HCT116 (cell line): ENCODE measurements at regions not wholly inside any gene's neighbourhood (a gene's known extent, or its start where the extent isn't known, plus 50 kb on each side); places are given as distances from the start of the nearest gene placed in this dataset.

Source experiments
- ATAC-seq: fragments of 200-7000 bp; cut with Tn5 transposase; 2 replicates; pipeline ENCODE4 v1.9.1; 2020; ENCODE audit warnings: mild to moderate bottlenecking, moderate library complexity
- BruUV-seq: library from RNA; stranded (reverse); fragments of 400-500 nt; replicated peaks from 2 replicates; lab custom pipeline; 2021; lab: Mats Ljungman, UMichigan
- CTCF ChIA-PET: fragments of 300-600 bp; sonication (Branson Sonifier 250); formaldehyde crosslinking; loops from one replicate; lab custom pipeline; 2021; ENCODE audit warnings: antibody characterized with exemption; lab: Charles Lee
- POLR2A ChIA-PET: fragments of 300-600, 350-600 bp; sonication (Branson Sonifier 250); formaldehyde crosslinking; loops from one replicate; lab custom pipeline; 2021; ENCODE audit warnings: antibody characterized with exemption; lab: Charles Lee
- RAD21 ChIA-PET, 2 experiments: fragments of 300-600 bp; sonication (Branson Sonifier 250); formaldehyde crosslinking; loops; one replicate each; lab custom pipeline; 2023; ENCODE audit warnings: low total read pairs in 2 of 2; ENCODE audit not compliant: uncharacterized antibody in 2 of 2, unreplicated experiment in 2 of 2, low non-redundant PET in 1 of 2; lab: Charles Lee
- DNase-seq: peaks from one replicate; pipeline ENCODE4 v3.0.0-alpha.2; 2010; ENCODE audit warnings: low read depth, low spot score
- H2AFZ ChIP-seq: fragments of 200-600 bp; shearing (Covaris generic), sonication (generic); 2 replicates; pipeline ENCODE4 v1.6.1; 2017; ENCODE audit warnings: low read depth, mixed run types, mixed read lengths, antibody characterized with exemption, low read length; ENCODE audit not compliant: poor library complexity, severe bottlenecking
- H3K27ac ChIP-seq: 2 replicates; pipeline ENCODE4 v1.5.1; 2012; ENCODE audit warnings: low read depth, low read length
- H3K27me3 ChIP-seq: fragments of 200-600 bp; sonication (generic); 2 replicates; pipeline ENCODE4 v1.6.1; 2016; ENCODE audit warnings: mixed run types, low read length, mixed read lengths; ENCODE audit not compliant: insufficient read depth
- H3K36me3 ChIP-seq, 2 experiments: fragments of 200-500 bp in 1 of 2; fragments of 200-600 bp in 1 of 2; sonication (Bioruptor generic) in 1 of 2; sonication (generic) in 1 of 2; 2 replicates each; pipeline versions ENCODE4 v1.5.1 to v1.6.1; 2014 to 2016; ENCODE audit warnings: low read length in 2 of 2, inconsistent platforms in 1 of 2, mixed read lengths in 1 of 2, mixed run types in 1 of 2; ENCODE audit not compliant: insufficient read depth in 2 of 2, control insufficient read depth in 1 of 2
- H3K4me1 ChIP-seq, 2 experiments: fragments of 200-600 bp in 1 of 2; sonication (generic) in 1 of 2; 2 replicates each; pipeline versions ENCODE4 v1.5.1 to v1.6.1; 2012 to 2017; ENCODE audit warnings: low read length in 2 of 2, inconsistent platforms in 1 of 2, mild to moderate bottlenecking in 1 of 2, mixed read lengths in 1 of 2, mixed run types in 1 of 2, moderate library complexity in 1 of 2; ENCODE audit not compliant: insufficient read depth in 2 of 2, control insufficient read depth in 1 of 2
- H3K4me2 ChIP-seq: fragments of 200-600 bp; sonication (generic); 2 replicates; pipeline ENCODE4 v1.6.1; 2017; ENCODE audit warnings: mixed run types, low read length, mixed read lengths
- H3K4me3 ChIP-seq, 2 experiments: fragments of 200-600 bp in 1 of 2; sonication (generic) in 1 of 2; replicated peaks in 1 of 2; 2 replicates each; pipeline ENCODE4 v1.5.1; 2011 to 2016; ENCODE audit warnings: low read length in 2 of 2, control low read depth in 1 of 2, low read depth in 1 of 2, mild to moderate bottlenecking in 1 of 2, mixed read lengths in 1 of 2, mixed run types in 1 of 2
- H3K79me2 ChIP-seq: fragments of 200-600 bp; sonication (generic); 2 replicates; pipeline ENCODE4 v1.6.1; 2017; ENCODE audit warnings: mild to moderate bottlenecking, mixed run types, low read length, moderate library complexity, mixed read lengths; ENCODE audit not compliant: insufficient read depth
- H3K9ac ChIP-seq: fragments of 200-600 bp; sonication (generic); 2 replicates; pipeline ENCODE4 v1.6.1; 2016; ENCODE audit warnings: low read length, mixed read lengths
- H3K9me2 ChIP-seq: fragments of 200-600 bp; sonication (generic), shearing (Covaris generic); 2 replicates; pipeline ENCODE4 v1.6.1; 2017; ENCODE audit warnings: mixed run types, mild to moderate bottlenecking, moderate library complexity; ENCODE audit not compliant: insufficient read depth
- H3K9me3 ChIP-seq, 2 experiments: fragments of 200-500 bp in 1 of 2; fragments of 200-600 bp in 1 of 2; sonication (Bioruptor generic) in 1 of 2; sonication (generic) in 1 of 2; 2 replicates each; pipeline ENCODE4 v1.6.1; 2014 to 2017; ENCODE audit warnings: low read length in 2 of 2, mixed read lengths in 2 of 2, inconsistent platforms in 1 of 2, low read depth in 1 of 2, mild to moderate bottlenecking in 1 of 2, mixed run types in 1 of 2, moderate library complexity in 1 of 2; ENCODE audit not compliant: control insufficient read depth in 1 of 2, insufficient read depth in 1 of 2
- H4K20me1 ChIP-seq: fragments of 200-600 bp; sonication (generic), shearing (Covaris generic); 2 replicates; pipeline ENCODE4 v1.6.1; 2017; ENCODE audit warnings: mixed run types, mild to moderate bottlenecking, moderate library complexity; ENCODE audit not compliant: insufficient read depth
- ATF3 ChIP-seq: IDR thresholded peaks from 2 replicates; pipeline ENCODE4 v1.6.1; 2012
- CBX3 ChIP-seq: IDR thresholded peaks from 2 replicates; pipeline ENCODE4 v1.6.1; 2012; ENCODE audit warnings: low read depth
- CEBPB ChIP-seq: IDR thresholded peaks from 2 replicates; pipeline ENCODE4 v1.6.1; 2012; ENCODE audit warnings: low read depth
- CTCF ChIP-seq, 3 experiments: fragments of 200-600 bp in 1 of 3; sonication (generic) in 1 of 3; IDR thresholded peaks in 2 of 3; conservative IDR thresholded peaks in 1 of 3; 2 replicates each; pipeline ENCODE4 v1.5.1; 2012 to 2017; ENCODE audit warnings: low read depth in 2 of 3, low read length in 2 of 3, antibody characterized with exemption in 1 of 3, borderline replicate concordance in 1 of 3, control low read depth in 1 of 3, mild to moderate bottlenecking in 1 of 3, mixed read lengths in 1 of 3, mixed run types in 1 of 3, moderate library complexity in 1 of 3; ENCODE audit not compliant: insufficient read depth in 1 of 3
- ELF1 ChIP-seq: IDR thresholded peaks from 2 replicates; pipeline ENCODE4 v1.6.1; 2012; ENCODE audit warnings: low read depth, borderline replicate concordance
- EZH2 ChIP-seq: fragments of 200-600 bp; sonication (generic); IDR thresholded peaks from 2 replicates; pipeline ENCODE4 v1.6.1; 2017; ENCODE audit warnings: antibody characterized with exemption, mixed run types
- FOSL1 ChIP-seq: IDR thresholded peaks from 2 replicates; pipeline ENCODE4 v1.6.1; 2012; ENCODE audit warnings: low read depth
- JUND ChIP-seq: IDR thresholded peaks from 2 replicates; pipeline ENCODE4 v1.6.1; 2012
- MAX ChIP-seq: IDR thresholded peaks from 2 replicates; pipeline ENCODE4 v1.6.1; 2012
- POLR2A ChIP-seq: IDR thresholded peaks from 2 replicates; pipeline ENCODE4 v1.7.0; 2011; ENCODE audit warnings: borderline replicate concordance; ENCODE audit not compliant: insufficient read depth, insufficient read length; ENCODE audit errors: extremely low read depth
- POLR2AphosphoS5 ChIP-seq: IDR thresholded peaks from 2 replicates; pipeline ENCODE4 v1.6.1; 2011; ENCODE audit warnings: mild to moderate bottlenecking, low read depth, low read length, moderate library complexity
- RAD21 ChIP-seq: IDR thresholded peaks from 2 replicates; pipeline ENCODE4 v1.6.1; 2012; ENCODE audit warnings: low read depth, mild to moderate bottlenecking
- REST ChIP-seq: IDR thresholded peaks from 2 replicates; pipeline ENCODE4 v1.6.1; 2012; ENCODE audit warnings: low read depth
- SP1 ChIP-seq: IDR thresholded peaks from 2 replicates; pipeline ENCODE4 v1.6.1; 2012; ENCODE audit warnings: low read depth
- SRF ChIP-seq: IDR thresholded peaks from 2 replicates; pipeline ENCODE4 v1.6.1; 2012; ENCODE audit warnings: low read depth
- YY1 ChIP-seq: IDR thresholded peaks from 2 replicates; pipeline ENCODE4 v1.6.1; 2011; ENCODE audit warnings: low read length, low read depth, moderate library complexity, mild to moderate bottlenecking; ENCODE audit not compliant: insufficient replicate concordance; ENCODE audit errors: extremely low read depth
- ZBTB33 ChIP-seq: IDR thresholded peaks from 2 replicates; pipeline ENCODE4 v1.6.1; 2011; ENCODE audit warnings: mild to moderate bottlenecking, low read length, moderate library complexity; ENCODE audit not compliant: insufficient replicate concordance; ENCODE audit errors: extremely low read depth
- ZFX ChIP-seq: fragments of 450-650 bp; IDR thresholded peaks from 2 replicates; pipeline ENCODE4 v1.6.1; 2017
- ZNF274 ChIP-seq: fragments of 200-500 bp; sonication (Bioruptor generic); IDR thresholded peaks from 2 replicates; pipeline ENCODE4 v1.6.1; 2014; ENCODE audit warnings: mild to moderate bottlenecking, low read depth, low read length, inconsistent platforms
- intact Hi-C: fragments of 100-400 bp; cut with micrococcal nuclease; formaldehyde crosslinking; loops from 2 replicates; pipeline ENCODE4 v1.10.0; 2022

GRCh38 chr21:27648560-27648959, 681.7 kb upstream of the ADAMTS5 start (continued):
- TF ChIP-seq MAX (no peak), SP1 (no peak), FOSL1 (no peak), CEBPB (no peak), CTCF (IDR thresholded peaks at IDR 0.05 in 2 of 3, conservative IDR thresholded peaks at IDR 0.05 in 1 of 3; ENCODE audit: borderline replicate concordance in 1 of 3, insufficient read depth in 1 of 3, low read depth in 2 of 3, low read length in 2 of 3) (no peak), EZH2 (no peak), ZNF274 (no peak)

GRCh38 chr21:27647921-27648320, 681.0 kb upstream of the ADAMTS5 start:
- CTCF ChIA-PET, result no interaction called here
- Histone ChIP-seq H3K4me2 (no peak overlapping the region), H3K36me3 (no peaks in the 10 kb centered on the region), H4K20me1 (no peaks in the 10 kb centered on the region), H2AFZ (no peak overlapping the region), H3K79me2 (no peaks in the 10 kb centered on the region), H3K9me3 (peaks cover 17 to 34% of the 10 kb centered on the region in 2 experiments; a peak in 2 of 4 replicates), H3K9me2 (no peaks in the 10 kb centered on the region), H3K4me3 (no peak overlapping the region), H3K27me3 (no peaks in the 10 kb centered on the region), H3K27ac (no peak overlapping the region), H3K9ac (no peak overlapping the region), H3K4me1 (no peaks in the 10 kb centered on the region)
- no peak for ATAC-seq
- RAD21 ChIA-PET, result no interaction called here
- intact Hi-C loops, result no loop called here
- POLR2A ChIA-PET, result no interaction called here
- BruUV-seq, result no TSS peak
- no peak for DNase-seq
- TF ChIP-seq FOSL1 (no peak), YY1 (no peak), CEBPB (no peak), POLR2A (no peak), REST (no peak), CBX3 (no peak), ATF3 (no peak), MAX (no peak), POLR2AphosphoS5 (no peak), SRF (no peak), ZFX (no peak), RAD21 (no peak), EZH2 (no peak), JUND (no peak), ZNF274 (no peak), ELF1 (no peak), ZBTB33 (no peak)
